HG02870 (cell line): ENCODE measurements at regions not wholly inside any gene's neighbourhood (a gene's known extent, or its start where the extent isn't known, plus 50 kb on each side); places are given as distances from the start of the nearest gene placed in this dataset.
A peak's percentile ranks its signal among the peaks of the same experiment; 100 is the strongest.
"Not testable (repeated sequence)": the region's sequence is repeated elsewhere in the genome, so short reads cannot be mapped to it uniquely, and the experiment has no call there.

Experiments
- ATAC-seq: cut with Tn5 transposase; IDR thresholded peaks from one replicate; pipeline ENCODE4 v1.9.1; 2021; ENCODE audit warnings: mild to moderate bottlenecking, moderate library complexity; ENCODE audit not compliant: unreplicated experiment

GRCh38 chr12:129959889-129960288 lies 56.1 kb upstream of the TMEM132D start:
- no peak for ATAC-seq

GRCh38 chr12:129961091-129961490 lies 57.3 kb upstream of the TMEM132D start:
- no peak for ATAC-seq

- ATAC-seq = no peak
Measured at GRCh38 chr12:129961856-129962255, 58.0 kb upstream of the TMEM132D start.

- no peak for ATAC-seq
Measured at GRCh38 chr12:129964300-129964699, 60.5 kb upstream of the TMEM132D start.

GRCh38 chr12:129964826-129965457 lies 61.1 kb upstream of the TMEM132D start:
- ATAC-seq = no peak

DNA sequence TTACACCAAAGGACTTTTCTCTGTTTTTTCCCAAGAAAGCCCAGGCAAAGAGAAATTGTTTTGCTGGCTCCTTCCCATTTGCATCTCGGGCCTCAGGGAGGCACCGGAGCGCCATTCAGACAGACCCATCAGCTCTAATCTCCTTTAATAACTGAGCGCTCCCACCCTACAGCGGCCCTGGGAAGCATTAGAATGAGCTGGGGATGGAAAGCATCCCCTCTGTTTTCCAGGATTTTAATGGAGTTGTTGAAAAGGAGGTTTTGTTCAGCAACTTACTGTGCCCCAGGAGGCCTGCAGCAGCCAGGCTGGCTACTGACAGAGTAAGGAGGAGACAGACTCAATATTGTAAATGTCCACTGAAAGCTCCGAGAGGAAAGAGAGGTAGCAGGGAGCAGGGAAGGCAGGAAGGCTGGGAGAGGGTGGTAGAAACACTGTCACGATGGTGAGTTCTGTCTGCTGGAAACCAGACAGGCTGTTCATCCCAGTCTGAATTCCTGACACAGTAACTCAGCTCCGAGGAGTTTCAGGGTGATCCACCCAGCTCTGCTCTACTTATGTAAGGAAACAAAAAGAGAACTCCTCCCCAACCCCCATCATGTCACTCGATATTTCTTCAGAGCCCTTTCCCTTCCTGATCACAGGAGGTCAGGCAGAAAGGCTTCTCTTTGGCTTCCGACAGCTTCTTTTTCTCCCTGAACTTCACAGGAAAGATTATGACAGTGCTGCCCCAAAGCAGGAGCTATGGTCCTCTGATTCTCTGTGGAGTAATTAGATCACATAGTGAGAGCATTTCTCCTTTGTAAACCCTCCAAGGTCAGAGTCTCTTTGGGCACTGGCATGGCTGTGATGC lies 62.5 kb upstream of the TMEM132D start:
- no peak for ATAC-seq

GRCh38 chr12:129971721-129972120 lies 67.9 kb upstream of the TMEM132D start:
- ATAC-seq = no peak

DNA sequence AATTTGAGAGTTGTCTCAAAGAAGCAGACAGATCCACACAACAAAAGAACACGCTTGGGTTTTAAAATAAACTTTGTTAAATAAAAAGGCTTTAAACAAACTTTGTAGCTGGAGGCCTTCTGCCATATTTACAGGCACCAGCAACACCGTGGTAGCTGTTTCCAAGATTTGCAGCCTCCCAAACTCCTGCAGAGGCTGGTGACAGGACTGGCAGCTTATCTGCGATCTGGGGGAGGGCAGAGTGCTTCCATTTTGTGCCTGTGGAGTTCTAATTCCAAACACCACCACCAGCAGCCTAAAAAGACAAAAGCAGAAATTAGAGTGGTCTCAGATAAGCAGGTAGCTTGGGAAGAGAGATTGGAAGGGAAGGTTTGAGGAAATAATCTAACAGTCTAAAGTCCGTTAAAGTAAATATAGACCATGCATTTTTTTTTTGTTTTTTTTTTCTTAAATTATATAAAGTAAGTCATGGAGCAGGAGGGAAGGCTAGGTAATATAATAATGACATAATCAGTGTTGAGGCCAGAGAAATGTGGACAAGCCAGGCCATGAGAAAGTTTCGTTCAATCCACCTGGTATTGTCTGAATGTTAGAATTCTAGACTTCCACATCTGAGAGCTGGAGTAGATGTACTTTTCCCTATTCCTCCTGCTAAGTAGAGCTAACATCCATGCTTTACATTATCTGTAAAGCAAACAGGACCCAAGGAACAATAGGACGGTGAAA lies 69.6 kb upstream of the TMEM132D start:
- ATAC-seq = no peak

GRCh38 chr12:129984106-129984505 lies 80.3 kb upstream of the TMEM132D start:
- no peak for ATAC-seq

DNA sequence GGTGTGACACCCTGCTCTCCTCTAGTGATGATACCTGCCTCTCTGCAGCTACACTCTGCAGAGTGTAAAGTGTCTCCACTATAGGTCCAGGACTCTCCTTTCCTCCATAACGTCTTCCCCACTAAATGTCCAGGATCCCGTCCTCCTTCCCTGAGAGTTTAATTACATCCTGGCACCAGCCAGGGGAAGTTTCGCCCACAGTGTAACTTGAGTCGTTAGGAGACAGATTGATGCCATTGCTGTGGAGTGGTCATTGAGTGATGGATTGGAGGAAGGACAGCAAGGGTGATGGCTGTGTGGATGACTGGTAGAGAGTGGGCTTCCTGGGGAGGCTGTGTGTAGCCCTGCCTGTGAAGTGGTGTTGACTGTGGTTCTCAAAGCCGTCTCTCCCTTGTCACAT lies 84.0 kb upstream of the TMEM132D start:
- no peak for ATAC-seq

DNA sequence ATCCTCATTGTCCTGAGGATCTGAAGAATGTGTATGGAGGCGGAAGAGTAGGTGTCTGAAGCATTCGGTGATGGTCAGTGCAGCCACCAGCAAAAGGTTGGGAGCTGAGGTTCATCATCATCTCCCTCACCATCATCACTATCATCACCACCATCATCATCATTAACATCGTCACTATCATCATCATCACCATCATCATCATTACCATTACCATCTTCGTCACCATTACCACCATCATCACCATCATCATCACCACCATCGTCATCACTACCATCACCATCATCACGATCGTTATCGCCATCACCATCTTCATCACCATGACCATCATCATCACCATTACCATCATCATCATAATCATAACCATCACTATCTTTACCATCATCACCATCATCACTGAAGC lies 90.8 kb upstream of the TMEM132D start:
- no peak for ATAC-seq

DNA sequence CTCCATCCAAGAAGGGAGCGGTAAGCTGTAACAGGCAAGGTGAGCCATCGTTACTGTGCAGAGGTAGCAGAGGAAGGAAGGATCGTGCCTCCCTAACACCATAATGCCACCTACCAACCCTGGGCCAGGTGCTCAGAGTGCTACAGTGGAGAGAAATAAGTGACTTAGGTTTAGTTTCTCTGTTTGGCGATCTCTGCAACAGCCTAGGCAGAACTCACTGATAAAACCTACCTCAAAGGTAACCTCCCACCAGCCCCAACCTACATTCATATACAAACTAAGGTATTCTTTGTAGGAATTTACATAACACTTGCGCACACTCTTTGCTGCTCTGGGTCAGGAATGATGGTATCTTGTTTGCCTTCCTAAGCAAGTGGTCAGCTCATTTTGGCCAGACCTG lies 93.4 kb upstream of the TMEM132D start:
- no peak for ATAC-seq

- ATAC-seq = not testable (repeated sequence)
Measured at GRCh38 chr12:130004310-130004877, 100.6 kb upstream of the TMEM132D start.

GRCh38 chr12:130007771-130008170 lies 103.9 kb upstream of the TMEM132D start:
- no peak for ATAC-seq

- no peak for ATAC-seq
Measured at GRCh38 chr12:130008241-130008640, 104.4 kb upstream of the TMEM132D start.

GRCh38 chr12:130009961-130010360 lies 106.1 kb upstream of the TMEM132D start:
- no peak for ATAC-seq

GRCh38 chr12:130011611-130012385 lies 108.0 kb upstream of the TMEM132D start:
- ATAC-seq = no peak

DNA sequence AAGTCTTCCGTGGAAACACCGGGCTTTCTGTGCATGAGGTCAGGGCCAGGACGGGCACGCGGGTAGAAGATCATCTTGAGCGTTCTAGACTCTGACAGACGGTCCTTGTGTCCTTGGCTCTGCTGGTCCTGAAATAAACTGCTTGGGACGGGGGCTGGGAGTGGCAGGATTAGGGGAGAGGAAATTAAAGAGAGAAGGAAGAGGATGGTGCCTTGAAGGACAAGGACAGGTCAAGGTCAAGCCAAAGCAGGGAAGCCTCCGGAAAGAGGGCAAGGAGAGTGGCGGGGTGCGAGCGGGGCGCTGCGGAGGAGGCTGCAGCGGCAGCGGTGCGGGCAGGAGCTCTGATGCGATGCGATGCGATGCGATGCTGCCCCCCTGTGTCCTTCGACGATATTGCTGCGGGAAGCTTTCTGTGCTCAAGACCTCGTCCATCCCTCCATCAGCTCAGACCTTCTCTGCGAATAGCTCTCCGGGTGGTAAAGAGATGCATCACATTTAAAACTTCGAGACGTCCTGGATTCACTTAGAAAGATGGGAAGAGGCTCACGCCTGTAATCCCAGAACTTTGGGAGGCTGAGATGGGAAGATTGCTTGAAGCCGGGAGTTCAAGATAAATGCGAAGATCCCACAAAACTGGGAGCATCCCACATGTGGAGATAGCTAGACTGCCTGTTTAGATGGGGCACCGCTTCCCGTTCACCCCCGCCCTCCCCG lies 110.1 kb upstream of the TMEM132D start:
- peak; percentile 65 for ATAC-seq

DNA sequence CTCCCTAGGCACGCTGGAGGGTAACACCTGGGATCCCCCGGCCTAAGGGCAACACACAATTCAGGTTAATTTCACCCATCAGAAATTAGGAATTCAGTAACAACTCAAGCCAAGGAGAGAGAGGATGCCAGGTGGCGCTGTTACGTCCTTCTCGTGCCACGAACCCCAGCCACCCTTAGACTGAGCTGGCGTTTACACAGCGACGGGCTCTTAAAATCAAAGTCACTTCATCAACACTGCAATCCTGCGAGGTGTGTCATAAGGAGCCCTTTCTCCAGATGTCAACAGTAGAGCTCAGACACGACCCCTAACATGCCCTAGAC lies 110.6 kb upstream of the TMEM132D start:
- no peak for ATAC-seq

- ATAC-seq = no peak
Measured at GRCh38 chr12:130016194-130016593, 112.4 kb upstream of the TMEM132D start.
